Cardiac fibroblast (primary cell): ENCODE measurements at regions not wholly inside any gene's neighbourhood (a gene's known extent, or its start where the extent isn't known, plus 50 kb on each side); places are given as distances from the start of the nearest gene placed in this dataset.

ENCODE experiments used
- DNase-seq, 2 donors: peaks; one replicate each; pipeline versions ENCODE4 v3.0.0 to v3.0.0-alpha.2; 2010; ENCODE audit warnings: low read depth in 2 of 2
- H3K4me3 ChIP-seq, 2 donors: replicated peaks in 1 of 2; 1 replicate in 1 of 2; 2 replicates in 1 of 2; pipeline ENCODE4 v1.5.1; 2011; ENCODE audit warnings: low read depth in 2 of 2, low read length in 2 of 2, mild to moderate bottlenecking in 2 of 2, moderate library complexity in 1 of 2
- CTCF ChIP-seq: IDR thresholded peaks from one replicate; pipeline ENCODE4 v1.5.1; 2011; ENCODE audit warnings: low read depth, mild to moderate bottlenecking, low read length, inconsistent platforms

- H3K4me3 ChIP-seq: no peak overlapping the region
- no peak for TF ChIP-seq CTCF
- DNase-seq: no peak
Observed at GRCh38 chr10:104578671-104579070, 62.4 kb upstream of the SORCS3 start.

GRCh38 chr10:104579136-104579535 is 62.0 kb upstream of the SORCS3 start:
- no peak for DNase-seq
- no peak for TF ChIP-seq CTCF
- no peak overlapping the region for H3K4me3 ChIP-seq

GRCh38 chr10:104580321-104580720 is 60.8 kb upstream of the SORCS3 start:
- peak overlapping the region in 1 of 2 donors; percentile 5 for H3K4me3 ChIP-seq
- TF ChIP-seq CTCF: no peak
- DNase-seq: peak; percentile 28 to 49

GRCh38 chr10:104580774-104581675 is 60.1 kb upstream of the SORCS3 start:
- peak; percentile 86 for TF ChIP-seq CTCF
- no peak overlapping the region for H3K4me3 ChIP-seq
- peak; percentile 67 to 73 for DNase-seq

- no peak overlapping the region for H3K4me3 ChIP-seq
- no peak for TF ChIP-seq CTCF
- DNase-seq: peak in 1 of 2 donors; percentile 63
Observed at GRCh38 chr10:104581884-104582601, 59.0 kb upstream of the SORCS3 start.

- DNase-seq: no peak
- no peak for TF ChIP-seq CTCF
- H3K4me3 ChIP-seq: no peak overlapping the region
Observed at GRCh38 chr10:104582602-104582951, 58.5 kb upstream of the SORCS3 start.
